RWPE2 (cell line): ENCODE measurements at regions not wholly inside any gene's neighbourhood (a gene's known extent, or its start where the extent isn't known, plus 50 kb on each side); places are given as distances from the start of the nearest gene placed in this dataset.

Source experiments
- ATAC-seq: fragments of 200-7000 bp; cut with Tn5 transposase; 3 replicates; pipeline ENCODE4 v1.9.1; 2021; ENCODE audit warnings: low read depth
- DNase-seq: peaks from one replicate; pipeline ENCODE4 v3.0.0-alpha.2; 2020; ENCODE audit warnings: low spot score
- H3K27ac ChIP-seq: fragments of 450-650 bp; 2 replicates; pipeline ENCODE4 v1.5.1; 2017; ENCODE audit warnings: mild to moderate bottlenecking; ENCODE audit not compliant: poor library complexity, severe bottlenecking
- H3K27me3 ChIP-seq: fragments of 250-450 bp; sonication (Bioruptor Pico); 2 replicates; pipeline ENCODE4 v1.5.1; 2021; ENCODE audit warnings: mild to moderate bottlenecking, moderate library complexity; ENCODE audit not compliant: insufficient read depth, poor library complexity, severe bottlenecking
- H3K36me3 ChIP-seq: fragments of 250-450 bp; sonication (Bioruptor Pico); 2 replicates; pipeline ENCODE4 v1.5.1; 2020; ENCODE audit warnings: low read depth, mild to moderate bottlenecking, moderate library complexity
- H3K4me1 ChIP-seq: fragments of 250-450 bp; sonication (Bioruptor Pico); 2 replicates; pipeline ENCODE4 v1.5.1; 2021; ENCODE audit warnings: mild to moderate bottlenecking, moderate library complexity; ENCODE audit not compliant: insufficient read depth, poor library complexity, severe bottlenecking
- H3K4me3 ChIP-seq: fragments of 250-450 bp; sonication (Bioruptor Pico); 2 replicates; pipeline ENCODE4 v1.5.1; 2021; ENCODE audit warnings: mild to moderate bottlenecking, moderate library complexity; ENCODE audit not compliant: severe bottlenecking
- H3K9me3 ChIP-seq: fragments of 250-450 bp; sonication (Bioruptor Pico); 2 replicates; pipeline ENCODE4 v1.5.1; 2021; ENCODE audit warnings: mild to moderate bottlenecking, moderate library complexity; ENCODE audit not compliant: severe bottlenecking
- CTCF ChIP-seq: fragments of 450-650 bp; IDR thresholded peaks from one replicate; pipeline ENCODE4 v1.5.1; 2017; ENCODE audit warnings: mild to moderate bottlenecking, moderate library complexity; ENCODE audit not compliant: poor library complexity, severe bottlenecking

GRCh38 chr2:217742276-217742675 is 260.5 kb downstream of the TNS1 start:
- H3K9me3 ChIP-seq = no peaks in the 10 kb centered on the region
- no peaks in the 10 kb centered on the region for H3K36me3 ChIP-seq
- H3K4me3 ChIP-seq = no peak overlapping the region
- TF ChIP-seq CTCF = no peak
- H3K4me1 ChIP-seq = no peaks in the 10 kb centered on the region
- no peaks in the 10 kb centered on the region for H3K27me3 ChIP-seq
- no peak for ATAC-seq
- no peak for DNase-seq
- no peak overlapping the region for H3K27ac ChIP-seq

- H3K4me1 ChIP-seq = no peaks in the 10 kb centered on the region
- TF ChIP-seq CTCF = no peak
- H3K4me3 ChIP-seq = no peak overlapping the region
- H3K36me3 ChIP-seq = no peaks in the 10 kb centered on the region
- no peaks in the 10 kb centered on the region for H3K9me3 ChIP-seq
- no peak for ATAC-seq
- DNase-seq = no peak
- H3K27me3 ChIP-seq = no peaks in the 10 kb centered on the region
- H3K27ac ChIP-seq = no peak overlapping the region
These were observed 261.3 kb downstream of the TNS1 start for GRCh38 chr2:217741381-217741955.

GRCh38 chr2:217740756-217741155 is 262.0 kb downstream of the TNS1 start:
- Histone ChIP-seq H3K9me3 (no peaks in the 10 kb centered on the region), H3K4me1 (no peaks in the 10 kb centered on the region), H3K27ac (no peak overlapping the region), H3K27me3 (no peaks in the 10 kb centered on the region), H3K36me3 (no peaks in the 10 kb centered on the region), H3K4me3 (no peak overlapping the region)
- ATAC-seq (no peak), DNase-seq (no peak)
- no peak for TF ChIP-seq CTCF

GRCh38 chr2:217740178-217740577 is 262.6 kb downstream of the TNS1 start:
- Histone ChIP-seq H3K27ac (no peak overlapping the region), H3K36me3 (no peaks in the 10 kb centered on the region), H3K4me1 (no peaks in the 10 kb centered on the region), H3K4me3 (no peak overlapping the region), H3K9me3 (no peaks in the 10 kb centered on the region), H3K27me3 (no peaks in the 10 kb centered on the region)
- ATAC-seq (no peak), DNase-seq (no peak)
- TF ChIP-seq CTCF = no peak

GRCh38 chr2:217739741-217740140 is 263.1 kb downstream of the TNS1 start:
- H3K27me3 ChIP-seq = no peaks in the 10 kb centered on the region
- no peak for ATAC-seq
- no peak overlapping the region for H3K4me3 ChIP-seq
- H3K4me1 ChIP-seq = no peaks in the 10 kb centered on the region
- DNase-seq = no peak
- no peak for TF ChIP-seq CTCF
- no peaks in the 10 kb centered on the region for H3K36me3 ChIP-seq
- no peaks in the 10 kb centered on the region for H3K9me3 ChIP-seq
- no peak overlapping the region for H3K27ac ChIP-seq
